DOHH2 (cell line): ENCODE measurements at regions not wholly inside any gene's neighbourhood (a gene's known extent, or its start where the extent isn't known, plus 50 kb on each side); places are given as distances from the start of the nearest gene placed in this dataset.

Source experiments
- CTCF ChIP-seq: fragments of 200-600 bp; sonication (generic); IDR thresholded peaks from one replicate; pipeline ENCODE4 v1.5.1; 2014; ENCODE audit warnings: antibody characterized with exemption, mild to moderate bottlenecking, low read depth, low read length; ENCODE audit not compliant: poor library complexity, severe bottlenecking
- EZH2phosphoT487 ChIP-seq: fragments of 200-600 bp; sonication (generic); IDR thresholded peaks from 2 replicates; pipeline ENCODE4 v1.6.1; 2017; ENCODE audit warnings: borderline replicate concordance, mild to moderate bottlenecking, antibody characterized with exemption, low read length, moderate library complexity, mixed read lengths

- TF ChIP-seq CTCF (no peak), EZH2phosphoT487 (no peak)
These were observed 287.3 kb downstream of the CMPK2 start for GRCh38 chr2:6578416-6578815.
